ENCODE measurements at regions not wholly inside any gene's neighbourhood (a gene's known extent, or its start where the extent isn't known, plus 50 kb on each side); places are given as distances from the start of the nearest gene placed in this dataset.
"Not testable (repeated sequence)": the region's sequence is repeated elsewhere in the genome, so short reads cannot be mapped to it uniquely, and the experiment has no call there.

GRCh38 chr13:38073931-38074330 is 204.4 kb upstream of the TRPC4 start:
- CTCF ChIA-PET (ENCODE audit: unreplicated experiment), result no interaction called here
- BruUV-seq (replicated peaks), result no TSS peak

GRCh38 chr13:38072696-38073095 is 203.1 kb upstream of the TRPC4 start:
- intact Hi-C loops (cut with micrococcal nuclease; ENCODE audit: unreplicated experiment), result no loop called here
- H3K9me2 ChIP-seq (ENCODE audit: insufficient read depth, low read length), result no peaks in the 10 kb centered on the region
- ChIA-PET POLR2A (no interaction called here), CTCF (ENCODE audit: unreplicated experiment) (no interaction called here)
- no peaks in the 10 kb centered on the region for H4K20me1 ChIP-seq (ENCODE audit: insufficient read depth, low read length)
- no peak overlapping the region for H3K4me3 ChIP-seq (ENCODE audit: low read depth, low read length, poor library complexity, severe bottlenecking)
- no peak overlapping the region for H3K4me2 ChIP-seq (ENCODE audit: low read length)
- H3K36me3 ChIP-seq (ENCODE audit: insufficient read depth, low read length), result no peaks in the 10 kb centered on the region
- TF ChIP-seq, protein P1, sequence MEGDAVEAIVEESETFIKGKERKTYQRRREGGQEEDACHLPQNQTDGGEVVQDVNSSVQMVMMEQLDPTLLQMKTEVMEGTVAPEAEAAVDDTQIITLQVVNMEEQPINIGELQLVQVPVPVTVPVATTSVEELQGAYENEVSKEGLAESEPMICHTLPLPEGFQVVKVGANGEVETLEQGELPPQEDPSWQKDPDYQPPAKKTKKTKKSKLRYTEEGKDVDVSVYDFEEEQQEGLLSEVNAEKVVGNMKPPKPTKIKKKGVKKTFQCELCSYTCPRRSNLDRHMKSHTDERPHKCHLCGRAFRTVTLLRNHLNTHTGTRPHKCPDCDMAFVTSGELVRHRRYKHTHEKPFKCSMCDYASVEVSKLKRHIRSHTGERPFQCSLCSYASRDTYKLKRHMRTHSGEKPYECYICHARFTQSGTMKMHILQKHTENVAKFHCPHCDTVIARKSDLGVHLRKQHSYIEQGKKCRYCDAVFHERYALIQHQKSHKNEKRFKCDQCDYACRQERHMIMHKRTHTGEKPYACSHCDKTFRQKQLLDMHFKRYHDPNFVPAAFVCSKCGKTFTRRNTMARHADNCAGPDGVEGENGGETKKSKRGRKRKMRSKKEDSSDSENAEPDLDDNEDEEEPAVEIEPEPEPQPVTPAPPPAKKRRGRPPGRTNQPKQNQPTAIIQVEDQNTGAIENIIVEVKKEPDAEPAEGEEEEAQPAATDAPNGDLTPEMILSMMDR (conservative IDR thresholded peaks at IDR 0.05; ENCODE audit: low read length), result no peak
- no peak for TF ChIP-seq EZH2phosphoT487 (IDR thresholded peaks at IDR 0.05; ENCODE audit: borderline replicate concordance, low read depth, low read length)
- H3K4me1 ChIP-seq (ENCODE audit: insufficient read depth, low read length, poor library complexity, severe bottlenecking), result no peaks in the 10 kb centered on the region
- no TSS peak for BruUV-seq (replicated peaks)
- H3K27ac ChIP-seq (ENCODE audit: low read depth, low read length, poor library complexity, severe bottlenecking), result no peak overlapping the region
- no peak for DNase-seq (ENCODE audit: low spot score)
- H2AFZ ChIP-seq (ENCODE audit: low read length), result no peak overlapping the region
- no peaks in the 10 kb centered on the region for H3K79me2 ChIP-seq (ENCODE audit: insufficient read depth, low read depth, low read length)
- no peaks in the 10 kb centered on the region for H3K9me3 ChIP-seq (ENCODE audit: low read length)

More at GRCh38 chr13:38073931-38074330, 204.4 kb upstream of the TRPC4 start:
- no peaks in the 10 kb centered on the region for H3K9me3 ChIP-seq (ENCODE audit: low read length)
- TF ChIP-seq, protein P1 (conservative IDR thresholded peaks at IDR 0.05; ENCODE audit: low read length), result no peak
- TF ChIP-seq EZH2phosphoT487 (IDR thresholded peaks at IDR 0.05; ENCODE audit: borderline replicate concordance, low read depth, low read length), result no peak
- no peaks in the 10 kb centered on the region for H3K9me2 ChIP-seq (ENCODE audit: insufficient read depth, low read length)
- intact Hi-C loops (cut with micrococcal nuclease; ENCODE audit: unreplicated experiment), result no loop called here
- H4K20me1 ChIP-seq (ENCODE audit: insufficient read depth, low read length), result no peaks in the 10 kb centered on the region
- H3K4me1 ChIP-seq (ENCODE audit: insufficient read depth, low read length, poor library complexity, severe bottlenecking), result no peaks in the 10 kb centered on the region
- no peak overlapping the region for H3K27ac ChIP-seq (ENCODE audit: low read depth, low read length, poor library complexity, severe bottlenecking)
- H3K79me2 ChIP-seq (ENCODE audit: insufficient read depth, low read depth, low read length), result no peaks in the 10 kb centered on the region
- no peak for DNase-seq (ENCODE audit: low spot score)
- H3K4me3 ChIP-seq (ENCODE audit: low read depth, low read length, poor library complexity, severe bottlenecking), result no peak overlapping the region
- no peak overlapping the region for H2AFZ ChIP-seq (ENCODE audit: low read length)
- POLR2A ChIA-PET, result no interaction called here
- H3K4me2 ChIP-seq (ENCODE audit: low read length), result no peak overlapping the region
- H3K36me3 ChIP-seq (ENCODE audit: insufficient read depth, low read length), result no peaks in the 10 kb centered on the region

GRCh38 chr13:38071340-38071739 is 201.8 kb upstream of the TRPC4 start:
- POLR2A ChIA-PET, result interaction anchor here (0.7 kb wide), 3 partner anchors 318 to 1609 kb away, joined by 3 to 4 read pairs (median 3); no protein-coding TSS in a partner anchor

More at GRCh38 chr13:38071340-38071739, 201.8 kb upstream of the TRPC4 start:
- H3K4me1 ChIP-seq (ENCODE audit: insufficient read depth, low read length, poor library complexity, severe bottlenecking); intact Hi-C loops (cut with micrococcal nuclease; ENCODE audit: unreplicated experiment); H2AFZ ChIP-seq (ENCODE audit: low read length); H3K4me3 ChIP-seq (ENCODE audit: low read depth, low read length, poor library complexity, severe bottlenecking); H3K9me2 ChIP-seq (ENCODE audit: insufficient read depth, low read length); H3K4me2 ChIP-seq (ENCODE audit: low read length); BruUV-seq (replicated peaks); CTCF ChIA-PET (ENCODE audit: unreplicated experiment); H3K9me3 ChIP-seq (ENCODE audit: low read length); H3K27ac ChIP-seq (ENCODE audit: low read depth, low read length, poor library complexity, severe bottlenecking); H3K79me2 ChIP-seq (ENCODE audit: insufficient read depth, low read depth, low read length); H3K36me3 ChIP-seq (ENCODE audit: insufficient read depth, low read length); H4K20me1 ChIP-seq (ENCODE audit: insufficient read depth, low read length); DNase-seq (ENCODE audit: low spot score): not testable (repeated sequence)

Data from OCI-LY7 (cell line).